Raji (cell line): ENCODE measurements at regions not wholly inside any gene's neighbourhood (a gene's known extent, or its start where the extent isn't known, plus 50 kb on each side); places are given as distances from the start of the nearest gene placed in this dataset.

Source experiments
- POLR2A ChIP-seq: IDR thresholded peaks from 2 replicates; pipeline ENCODE4 v1.6.1; 2011; ENCODE audit warnings: low read depth, low read length, control low read depth; ENCODE audit not compliant: insufficient read depth

DNA sequence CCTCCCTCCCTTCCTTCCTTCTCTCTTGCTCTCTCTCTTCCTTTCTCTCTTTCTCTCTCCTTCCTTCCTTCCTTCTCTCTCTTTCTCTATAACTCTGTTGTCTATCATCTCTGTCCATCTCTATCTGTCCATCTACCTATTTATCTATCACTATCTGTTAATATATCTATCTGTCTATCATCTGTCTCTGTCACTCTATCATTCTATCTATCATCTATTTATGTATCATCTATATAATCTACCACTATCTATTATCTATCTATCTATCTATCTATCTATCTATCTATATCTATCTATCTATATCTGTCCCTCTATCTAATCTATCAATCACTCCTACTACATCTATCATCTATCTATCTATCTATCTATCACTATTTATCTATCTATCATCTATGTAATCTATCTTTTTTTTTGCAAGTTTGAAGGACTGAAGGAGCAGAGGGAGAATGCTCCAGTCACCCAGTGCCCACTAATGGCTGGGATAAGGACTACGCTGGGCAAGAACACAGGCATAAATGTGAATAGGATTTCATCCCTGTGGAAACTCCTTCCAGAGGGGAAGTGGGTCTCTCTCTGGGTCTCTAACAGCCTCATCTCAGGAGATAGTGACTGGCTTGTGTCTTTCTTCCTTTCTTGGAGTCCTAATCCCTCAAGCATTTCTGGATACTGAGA lies 427.0 kb downstream of the LPIN1 start:
- TF ChIP-seq POLR2A = no peak

GRCh38 chr2:12173943-12174340 lies 427.5 kb downstream of the LPIN1 start:
- TF ChIP-seq POLR2A = no peak

DNA sequence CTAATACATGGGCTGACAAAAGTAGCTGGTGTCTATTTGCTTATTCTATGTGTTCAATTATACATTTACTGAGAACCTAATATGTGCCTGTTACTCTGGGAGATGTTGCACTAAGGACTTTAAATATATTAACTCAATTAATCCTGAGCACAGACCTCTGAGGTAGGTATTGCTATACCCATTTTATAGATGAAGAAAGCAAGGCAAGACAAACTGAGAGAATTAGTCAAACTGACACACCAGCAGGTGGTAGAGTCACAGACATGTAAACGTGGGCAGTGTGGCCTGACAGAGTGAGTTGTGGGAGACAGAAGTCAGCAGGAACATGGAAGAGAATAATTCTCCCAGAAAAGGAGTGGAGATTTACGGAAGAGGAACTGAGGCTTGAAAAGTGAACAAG lies 428.9 kb downstream of the LPIN1 start:
- TF ChIP-seq POLR2A = no peak

DNA sequence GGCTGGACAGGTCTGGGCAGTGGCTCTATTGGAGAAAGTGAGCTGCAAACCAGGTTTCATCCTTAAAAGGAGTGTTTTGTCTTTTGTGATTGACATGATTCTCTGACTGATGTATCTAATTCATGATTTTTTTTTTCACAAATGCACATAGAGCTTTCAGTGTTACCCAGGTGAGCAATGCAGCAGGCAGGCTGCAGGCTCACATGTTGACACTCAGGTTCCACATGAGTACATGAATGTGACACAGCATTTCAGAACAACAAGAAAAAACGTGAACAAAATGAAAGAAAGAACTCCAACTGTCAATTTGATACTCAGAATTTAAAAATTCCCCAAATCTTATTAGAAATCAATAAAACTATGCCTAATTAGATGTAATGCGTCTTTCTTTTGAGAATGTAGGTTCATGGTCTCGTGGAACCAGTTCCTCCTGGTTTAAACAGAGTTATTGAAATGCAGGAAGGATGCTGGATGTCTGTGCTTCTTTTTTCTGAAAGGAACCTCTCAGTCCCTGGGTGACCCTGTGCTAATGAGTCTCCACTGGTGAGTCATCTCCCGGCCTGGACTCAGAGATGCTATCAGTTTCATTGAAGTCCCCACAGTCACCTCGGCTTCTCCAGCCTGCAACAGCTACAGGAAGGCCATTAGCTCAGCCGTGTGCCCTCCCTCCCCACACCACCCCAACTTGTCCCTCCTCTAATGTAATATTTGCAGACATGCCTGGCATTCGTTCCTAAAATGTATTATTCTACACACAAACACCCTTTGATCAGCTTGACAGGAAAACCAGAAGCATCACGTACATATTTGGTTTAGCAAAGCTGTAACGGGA lies 430.4 kb downstream of the LPIN1 start:
- no peak for TF ChIP-seq POLR2A

- no peak for TF ChIP-seq POLR2A
Measured at GRCh38 chr2:12177455-12178288, 431.2 kb downstream of the LPIN1 start.

- TF ChIP-seq POLR2A = no peak
Measured at GRCh38 chr2:12178289-12179080, 432.1 kb downstream of the LPIN1 start.

- TF ChIP-seq POLR2A = no peak
Measured at GRCh38 chr2:12180031-12180430, 433.6 kb downstream of the LPIN1 start.

GRCh38 chr2:12183032-12183645 lies 436.7 kb downstream of the LPIN1 start:
- no peak for TF ChIP-seq POLR2A

- no peak for TF ChIP-seq POLR2A
Measured at GRCh38 chr2:12192762-12193161, 446.3 kb downstream of the LPIN1 start.

- TF ChIP-seq POLR2A = no peak
Measured at GRCh38 chr2:12194968-12195367, 448.5 kb downstream of the LPIN1 start.

DNA sequence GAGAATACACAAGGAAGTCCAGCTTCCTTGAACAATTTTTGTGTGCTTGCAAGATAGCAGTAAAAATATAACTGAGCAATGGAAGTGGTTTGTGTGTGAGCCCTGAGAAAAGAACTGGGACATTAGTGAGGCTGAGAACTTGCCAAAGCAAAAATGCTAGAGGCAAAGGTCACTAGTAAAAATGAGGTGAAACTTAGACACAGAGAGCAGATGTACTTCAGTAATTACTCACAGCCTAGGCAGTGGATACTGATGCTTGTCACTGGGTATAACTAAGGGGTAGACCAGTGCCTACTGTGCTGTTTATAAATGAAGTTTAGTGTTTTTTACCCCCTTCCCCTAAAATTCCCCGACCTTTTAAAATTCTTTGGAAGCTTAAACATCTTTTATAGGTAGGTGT lies 450.1 kb downstream of the LPIN1 start:
- no peak for TF ChIP-seq POLR2A

GRCh38 chr2:12197133-12197532 lies 450.7 kb downstream of the LPIN1 start:
- no peak for TF ChIP-seq POLR2A

- no peak for TF ChIP-seq POLR2A
Measured at GRCh38 chr2:12199491-12200211, 453.2 kb downstream of the LPIN1 start.

DNA sequence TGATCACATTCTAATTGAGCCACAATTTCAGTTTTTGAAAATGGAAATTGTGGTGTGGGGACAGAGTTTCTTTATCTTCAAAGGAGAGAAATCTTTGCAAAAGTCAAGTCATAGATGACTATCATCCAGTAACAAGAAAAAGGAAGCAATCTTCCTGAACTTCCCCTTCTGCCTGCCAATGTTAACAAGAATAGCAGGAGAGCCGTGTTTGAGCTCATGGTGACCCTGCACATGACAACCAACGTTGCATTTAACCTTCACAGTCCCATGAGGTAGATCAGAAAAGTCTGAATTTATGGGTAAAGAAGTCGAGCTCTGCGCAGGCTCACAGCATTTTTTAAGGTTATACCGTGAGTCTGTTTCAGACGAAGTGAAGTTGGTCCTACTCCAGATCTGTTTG lies 454.9 kb downstream of the LPIN1 start:
- no peak for TF ChIP-seq POLR2A
